CD4-positive, alpha-beta T cell treated with Interleukin-1 beta for 1 hour (primary cell): ENCODE measurements at regions not wholly inside any gene's neighbourhood (a gene's known extent, or its start where the extent isn't known, plus 50 kb on each side); places are given as distances from the start of the nearest gene placed in this dataset.

Experiments
- DNase-seq, 2 donors: peaks; one replicate each; pipeline ENCODE4 v3.0.0-alpha.2; 2020 to 2022

- DNase-seq: no peak
Observed at GRCh38 chr20:57794600-57795341, 85.0 kb upstream of the PMEPA1 start.

GRCh38 chr20:57794036-57794435 lies 84.2 kb upstream of the PMEPA1 start:
- DNase-seq: no peak

DNA sequence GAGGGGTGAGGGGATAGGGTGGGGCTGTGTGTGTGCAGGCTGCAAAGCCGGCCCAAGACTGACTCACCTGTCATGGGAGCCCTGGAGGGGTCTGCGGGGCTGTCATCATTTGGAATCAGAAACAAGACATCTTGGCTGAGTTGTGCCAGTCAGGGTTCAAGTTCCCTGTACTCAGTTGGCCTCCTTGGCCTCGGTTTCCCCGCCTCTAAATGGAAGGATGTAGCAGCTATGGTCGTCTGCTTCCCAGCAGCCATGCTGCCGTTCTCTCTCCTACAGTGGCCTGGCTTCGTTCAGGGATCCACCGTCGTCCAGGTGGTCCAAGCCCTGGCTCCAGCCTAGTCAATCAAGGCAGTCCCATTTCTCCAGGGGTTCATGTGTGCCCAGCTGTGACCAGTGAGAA lies 83.6 kb upstream of the PMEPA1 start:
- no peak for DNase-seq

DNA sequence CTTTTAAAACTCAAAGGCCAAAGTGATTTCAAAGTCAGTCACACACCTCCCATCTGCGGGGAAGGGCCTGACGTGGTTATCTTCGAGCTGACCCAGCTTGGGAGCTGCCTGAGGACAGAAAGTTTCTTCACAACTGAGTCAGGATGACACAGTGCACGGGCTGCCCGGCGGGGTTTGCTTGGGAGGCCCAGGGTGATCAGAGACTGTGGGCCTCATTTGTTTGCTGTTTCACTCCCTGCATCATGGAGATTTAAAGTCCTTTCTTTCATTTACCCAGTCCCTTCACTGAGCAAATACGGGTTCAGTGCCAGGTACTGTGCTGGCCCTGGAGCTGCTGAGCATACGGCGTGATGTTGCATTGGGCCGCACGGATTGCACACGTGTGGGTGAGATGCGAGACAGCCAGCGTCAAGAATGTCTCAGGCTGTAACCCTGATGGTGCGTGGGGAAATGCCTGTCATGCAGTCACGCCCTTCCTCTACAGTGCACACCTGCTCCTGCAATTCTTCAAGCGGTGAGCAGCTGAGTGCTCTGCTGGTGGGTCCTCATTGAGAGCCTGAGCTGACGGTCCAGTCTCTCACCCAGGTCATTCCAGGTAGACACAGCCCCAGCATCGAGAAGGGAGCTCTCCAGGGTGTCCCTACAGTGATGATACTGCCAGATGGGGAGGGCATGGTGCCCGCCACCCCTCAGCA lies 82.7 kb upstream of the PMEPA1 start:
- DNase-seq: no peak

DNA sequence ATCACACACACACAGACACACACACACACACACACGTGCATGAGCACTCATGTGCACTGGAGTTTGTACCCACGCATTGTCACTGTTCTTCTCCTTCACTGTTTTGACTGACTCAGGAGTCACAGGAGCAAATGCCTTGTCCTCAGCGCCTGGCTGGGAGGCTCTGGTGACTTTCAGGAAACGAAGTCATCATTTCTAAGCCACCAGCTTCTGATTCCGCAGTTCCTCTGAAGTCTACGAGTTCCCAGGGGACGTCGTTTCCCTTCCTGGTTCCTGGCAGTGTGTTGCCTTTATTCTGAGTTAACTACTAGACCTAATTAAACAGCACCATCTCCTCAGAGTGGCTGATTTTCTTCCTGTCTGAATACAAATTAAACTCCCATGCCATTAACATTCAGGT lies 82.2 kb upstream of the PMEPA1 start:
- no peak for DNase-seq

DNA sequence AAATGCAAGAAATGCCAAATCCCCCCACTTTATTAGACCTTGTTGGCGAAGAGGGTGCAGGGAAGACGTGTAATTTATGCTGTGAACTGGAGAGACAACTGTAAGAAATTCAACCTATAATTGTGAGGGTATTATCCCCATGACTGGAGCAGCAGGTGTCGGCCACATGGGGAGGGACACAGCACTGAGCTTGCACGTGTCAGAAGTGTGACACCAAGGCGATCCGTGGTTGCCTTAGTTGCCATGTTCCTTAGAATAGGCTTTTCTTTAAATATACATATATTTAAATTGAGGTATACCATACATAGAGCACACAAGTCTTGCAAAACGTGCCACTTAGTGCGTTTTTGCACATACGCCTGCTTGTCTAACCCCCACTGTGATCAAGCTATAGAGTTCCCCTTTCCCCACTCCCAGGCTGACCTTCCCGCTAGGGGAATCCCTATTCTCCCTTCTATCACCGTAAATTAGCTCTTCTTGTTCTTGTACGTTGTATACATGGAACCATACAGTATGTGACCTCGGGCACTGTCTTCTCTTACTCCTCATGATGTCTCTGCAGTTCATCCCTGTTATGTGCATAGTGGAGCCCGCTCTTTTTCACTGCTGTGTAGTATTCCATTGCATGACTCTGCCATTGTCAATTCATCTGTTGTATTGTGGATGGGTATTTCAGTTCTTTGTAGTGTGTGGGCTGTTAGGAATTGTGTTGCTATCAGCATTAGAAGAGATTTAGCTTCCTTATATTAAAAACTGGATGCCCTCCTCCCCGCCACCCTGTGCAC lies 81.6 kb upstream of the PMEPA1 start:
- DNase-seq: no peak

GRCh38 chr20:57790176-57790575 lies 80.4 kb upstream of the PMEPA1 start:
- DNase-seq: no peak

DNA sequence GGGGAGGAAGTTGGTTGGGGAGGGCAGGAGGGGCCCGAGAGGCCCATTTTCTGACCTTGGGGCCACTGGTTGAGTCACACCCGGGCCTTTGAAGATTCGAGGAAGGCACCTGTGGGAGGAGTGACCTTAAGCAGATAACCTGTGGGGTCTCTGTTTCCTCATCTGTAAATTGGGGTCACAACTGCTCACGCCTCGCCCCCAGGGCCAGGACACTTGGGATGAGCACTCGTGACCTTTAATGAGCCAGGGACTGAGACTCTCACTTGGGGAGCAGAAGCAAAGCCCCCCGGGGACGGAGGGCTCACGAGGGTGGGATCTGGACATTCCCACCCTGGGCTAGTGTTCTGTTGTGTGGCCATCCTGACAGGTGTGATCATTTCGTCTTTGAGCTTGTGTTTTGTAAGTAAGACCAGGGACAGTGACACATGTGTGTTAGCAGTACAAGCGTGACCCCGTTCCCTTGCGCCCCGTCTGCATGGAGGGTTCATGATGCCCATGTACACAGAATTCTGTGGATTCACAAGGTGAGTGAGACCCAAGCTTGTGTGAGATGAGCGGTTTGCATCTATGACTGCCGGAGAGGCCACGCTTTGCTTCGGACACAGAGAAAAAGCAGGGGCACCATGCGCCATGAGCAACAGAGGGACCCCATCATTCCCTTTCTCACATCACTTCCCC lies 79.3 kb upstream of the PMEPA1 start:
- no peak for DNase-seq

GRCh38 chr20:57787990-57788781 lies 78.4 kb upstream of the PMEPA1 start:
- DNase-seq: no peak

DNA sequence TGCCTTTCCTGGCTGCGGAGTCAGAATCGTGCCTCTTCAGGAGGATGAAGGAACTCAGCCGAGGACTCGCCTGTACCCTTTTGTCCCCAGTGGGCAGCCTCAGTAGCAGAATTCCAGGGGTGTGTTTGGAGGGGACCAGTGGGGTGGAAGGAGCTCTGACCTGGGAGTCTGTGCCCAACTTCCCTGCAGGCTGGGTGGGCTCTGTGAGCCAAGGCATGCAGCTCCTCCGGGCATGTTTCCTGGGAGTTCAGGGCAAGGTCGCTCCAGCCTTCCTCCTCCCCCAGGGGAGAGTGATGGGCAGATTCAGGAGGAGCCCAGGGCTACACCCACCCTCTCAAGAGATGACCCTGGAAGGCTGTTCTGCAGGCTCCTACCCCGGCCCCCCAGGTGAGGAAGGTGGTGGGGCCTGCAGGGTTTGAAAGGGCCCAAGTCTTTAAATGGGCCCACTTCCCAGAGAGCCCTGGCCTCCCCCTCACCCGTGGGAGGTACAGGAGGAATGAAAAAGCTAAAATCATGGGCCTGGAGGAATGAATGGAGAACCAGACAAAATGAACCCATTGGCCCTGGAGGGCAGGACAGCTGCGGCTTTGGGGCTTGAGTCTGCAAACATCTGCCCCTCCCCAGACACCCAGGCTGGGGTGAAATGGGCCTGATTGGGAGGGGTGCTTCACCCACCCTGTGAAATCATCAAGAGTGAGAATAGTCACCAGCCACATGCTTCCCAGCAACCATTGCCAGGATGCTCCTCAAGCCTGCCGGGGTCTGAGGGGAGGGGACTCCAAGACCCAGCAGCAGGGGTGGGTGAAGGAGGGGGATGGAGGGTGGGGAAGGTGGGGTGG lies 77.6 kb upstream of the PMEPA1 start:
- DNase-seq: no peak

GRCh38 chr20:57786304-57786932 lies 76.6 kb upstream of the PMEPA1 start:
- DNase-seq: no peak

- DNase-seq: no peak
Observed at GRCh38 chr20:57785720-57786119, 75.9 kb upstream of the PMEPA1 start.

DNA sequence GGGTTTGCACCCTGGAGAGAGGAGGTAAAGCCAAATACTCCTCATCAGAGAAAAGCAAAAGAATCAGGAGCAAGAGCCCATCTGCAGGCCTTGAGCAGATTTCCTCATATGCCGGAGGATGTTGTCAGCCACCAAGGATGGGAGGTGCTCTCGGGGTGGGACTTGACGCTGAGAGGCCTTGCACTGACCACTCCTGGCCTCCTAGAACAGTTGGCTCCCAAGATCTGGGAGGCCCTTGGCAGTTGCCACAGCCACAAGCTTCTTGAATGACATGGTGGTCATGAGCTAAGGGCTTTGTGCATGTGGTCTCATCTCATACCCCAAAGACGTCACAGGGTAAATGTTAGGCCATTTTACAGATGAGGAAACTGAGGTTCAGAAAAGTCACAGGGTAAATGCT lies 75.2 kb upstream of the PMEPA1 start:
- DNase-seq: no peak

- no peak for DNase-seq
Observed at GRCh38 chr20:57783956-57784837, 74.4 kb upstream of the PMEPA1 start.

- no peak for DNase-seq
Observed at GRCh38 chr20:57783196-57783595, 73.4 kb upstream of the PMEPA1 start.

- DNase-seq: no peak
Observed at GRCh38 chr20:57782631-57783041, 72.8 kb upstream of the PMEPA1 start.

DNA sequence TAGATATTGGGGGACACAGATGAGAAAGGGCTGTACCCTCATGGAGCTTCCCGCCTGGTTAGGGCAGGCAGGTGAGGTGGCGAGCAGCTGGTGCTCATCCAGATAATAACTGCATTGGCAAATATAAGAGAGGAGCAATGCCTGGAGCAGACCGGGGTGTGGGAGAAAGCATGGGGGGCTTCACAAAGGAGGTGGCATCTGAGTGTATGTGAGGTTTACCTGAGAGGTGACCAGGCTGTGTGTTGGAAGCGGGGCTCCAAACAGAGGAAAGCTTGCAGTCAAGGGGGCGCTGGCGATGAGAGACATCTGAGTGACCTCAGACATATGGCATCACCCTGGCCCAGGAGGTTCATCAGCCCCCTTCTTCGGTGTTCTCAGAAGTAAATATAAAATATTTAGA lies 72.1 kb upstream of the PMEPA1 start:
- DNase-seq: no peak

DNA sequence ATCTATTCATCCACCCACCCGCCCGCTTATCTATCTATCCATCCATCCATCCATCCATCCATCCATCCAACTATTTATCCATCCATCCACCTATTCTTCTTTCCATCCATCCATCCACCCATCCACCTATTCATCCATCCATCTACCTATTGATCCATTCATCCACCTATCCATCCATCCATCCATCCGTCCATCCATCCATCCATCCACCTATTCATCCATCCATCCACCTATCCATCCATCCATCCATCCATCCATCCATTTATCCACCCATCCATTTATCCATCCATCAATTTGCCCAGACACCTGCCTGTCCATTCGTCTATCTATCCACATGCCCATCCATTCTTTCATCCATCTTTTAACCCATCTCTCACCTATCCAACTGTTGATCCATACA lies 71.1 kb upstream of the PMEPA1 start:
- no peak for DNase-seq

GRCh38 chr20:57780398-57780797 lies 70.6 kb upstream of the PMEPA1 start:
- no peak for DNase-seq
